ENCODE measurements at regions not wholly inside any gene's neighbourhood (a gene's known extent, or its start where the extent isn't known, plus 50 kb on each side); places are given as distances from the start of the nearest gene placed in this dataset.

- in situ Hi-C loops (cut with HindIII; ENCODE audit: low sequenced_read_pairs): no loop called here
These were observed 98.2 kb upstream of the NR2F2 start for GRCh38 chr15:96232335-96232734.

GRCh38 chr15:96234109-96234892 lies 96.2 kb upstream of the NR2F2 start:
- in situ Hi-C loops (cut with HindIII; ENCODE audit: low sequenced_read_pairs): no loop called here

- in situ Hi-C loops (cut with HindIII; ENCODE audit: low sequenced_read_pairs): no loop called here
These were observed 93.5 kb upstream of the NR2F2 start for GRCh38 chr15:96237002-96237401.

- in situ Hi-C loops (cut with HindIII; ENCODE audit: low sequenced_read_pairs): no loop called here
These were observed 87.7 kb upstream of the NR2F2 start for GRCh38 chr15:96242761-96243160.

- in situ Hi-C loops (cut with HindIII; ENCODE audit: low sequenced_read_pairs): no loop called here
These were observed 86.8 kb upstream of the NR2F2 start for GRCh38 chr15:96243701-96244100.

GRCh38 chr15:96245252-96245651 lies 85.2 kb upstream of the NR2F2 start:
- in situ Hi-C loops (cut with HindIII; ENCODE audit: low sequenced_read_pairs): no loop called here

- in situ Hi-C loops (cut with HindIII; ENCODE audit: low sequenced_read_pairs): no loop called here
These were observed 84.4 kb upstream of the NR2F2 start for GRCh38 chr15:96246057-96246456.

- in situ Hi-C loops (cut with HindIII; ENCODE audit: low sequenced_read_pairs): no loop called here
These were observed 82.7 kb upstream of the NR2F2 start for GRCh38 chr15:96247621-96248305.

- in situ Hi-C loops (cut with HindIII; ENCODE audit: low sequenced_read_pairs): no loop called here
These were observed 78.4 kb upstream of the NR2F2 start for GRCh38 chr15:96252148-96252547.

- in situ Hi-C loops (cut with HindIII; ENCODE audit: low sequenced_read_pairs): no loop called here
These were observed 77.3 kb upstream of the NR2F2 start for GRCh38 chr15:96253006-96253747.

GRCh38 chr15:96254173-96254572 lies 76.3 kb upstream of the NR2F2 start:
- in situ Hi-C loops (cut with HindIII; ENCODE audit: low sequenced_read_pairs): no loop called here

GRCh38 chr15:96255599-96255998 lies 74.9 kb upstream of the NR2F2 start:
- in situ Hi-C loops (cut with HindIII; ENCODE audit: low sequenced_read_pairs): no loop called here

- in situ Hi-C loops (cut with HindIII; ENCODE audit: low sequenced_read_pairs): loop anchor here (5.0 kb wide), 1 partner anchor 76 kb away; no protein-coding TSS in a partner anchor
These were observed 68.9 kb upstream of the NR2F2 start for GRCh38 chr15:96261575-96262034.

- in situ Hi-C loops (cut with HindIII; ENCODE audit: low sequenced_read_pairs): loop anchor here (5.0 kb wide), 1 partner anchor 75 kb away; no protein-coding TSS in a partner anchor
These were observed 68.4 kb upstream of the NR2F2 start for GRCh38 chr15:96262097-96262496.

GRCh38 chr15:96262549-96263489 lies 67.7 kb upstream of the NR2F2 start:
- in situ Hi-C loops (cut with HindIII; ENCODE audit: low sequenced_read_pairs): loop anchor here (5.0 kb wide), 1 partner anchor 74 kb away; no protein-coding TSS in a partner anchor

GRCh38 chr15:96264351-96264798 lies 66.1 kb upstream of the NR2F2 start:
- in situ Hi-C loops (cut with HindIII; ENCODE audit: low sequenced_read_pairs): loop anchor here (5.0 kb wide), 1 partner anchor 73 kb away; no protein-coding TSS in a partner anchor

- in situ Hi-C loops (cut with HindIII; ENCODE audit: low sequenced_read_pairs): loop anchor here (5.0 kb wide), 1 partner anchor 72 kb away; no protein-coding TSS in a partner anchor
These were observed 65.5 kb upstream of the NR2F2 start for GRCh38 chr15:96264801-96265515.

- in situ Hi-C loops (cut with HindIII; ENCODE audit: low sequenced_read_pairs): no loop called here
These were observed 64.0 kb upstream of the NR2F2 start for GRCh38 chr15:96266456-96266855.

- in situ Hi-C loops (cut with HindIII; ENCODE audit: low sequenced_read_pairs): no loop called here
These were observed 63.0 kb upstream of the NR2F2 start for GRCh38 chr15:96267463-96267862.
